Kasumi-1 (cell line): ENCODE measurements at regions not wholly inside any gene's neighbourhood (a gene's known extent, or its start where the extent isn't known, plus 50 kb on each side); places are given as distances from the start of the nearest gene placed in this dataset.
"Not testable (repeated sequence)": the region's sequence is repeated elsewhere in the genome, so short reads cannot be mapped to it uniquely, and the experiment has no call there.

Source experiments
- DNase-seq, 2 experiments: peaks; one replicate each; lab custom pipeline; 2025; lab: John Stamatoyannopoulos, UW

DNA sequence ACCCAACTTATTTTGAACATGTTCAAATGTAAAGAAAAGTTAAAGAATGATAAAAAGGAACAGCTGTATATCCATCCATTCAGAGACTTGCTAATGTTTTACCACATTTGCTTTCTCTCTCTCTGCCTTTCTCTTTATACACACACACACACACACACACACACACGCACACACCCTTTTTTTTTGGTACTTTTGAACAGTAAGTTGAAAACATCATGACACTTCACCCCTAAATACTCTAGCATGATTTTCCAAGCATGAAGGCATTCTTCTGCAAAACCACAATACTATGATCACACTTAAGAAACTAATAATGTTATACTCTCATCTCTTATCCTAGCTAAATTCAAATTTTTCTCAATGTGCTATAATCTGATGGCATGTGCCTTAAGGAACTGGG, 192.3 kb downstream of the UTRN start:
- no peak for DNase-seq

DNA sequence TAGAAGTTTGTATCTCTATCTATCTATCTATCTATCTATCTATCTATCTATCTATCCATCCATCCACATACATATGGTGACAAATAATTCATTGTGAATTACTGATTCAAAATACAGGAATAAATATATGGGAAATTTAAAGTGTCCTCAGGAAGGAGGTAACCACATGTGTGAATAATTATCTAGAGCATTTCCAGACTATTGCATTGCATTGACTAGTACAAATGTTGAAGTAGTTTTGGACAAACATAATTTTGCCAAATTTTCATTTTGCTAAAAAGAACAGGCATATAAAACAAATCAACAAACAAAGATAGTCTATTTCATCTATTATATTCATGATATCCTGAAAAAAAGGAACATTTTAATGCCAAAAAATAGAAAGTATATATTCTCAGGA, 192.7 kb downstream of the UTRN start:
- DNase-seq: no peak

- no peak for DNase-seq
These were observed 193.3 kb downstream of the UTRN start for GRCh38 chr6:144478483-144478882.

DNA sequence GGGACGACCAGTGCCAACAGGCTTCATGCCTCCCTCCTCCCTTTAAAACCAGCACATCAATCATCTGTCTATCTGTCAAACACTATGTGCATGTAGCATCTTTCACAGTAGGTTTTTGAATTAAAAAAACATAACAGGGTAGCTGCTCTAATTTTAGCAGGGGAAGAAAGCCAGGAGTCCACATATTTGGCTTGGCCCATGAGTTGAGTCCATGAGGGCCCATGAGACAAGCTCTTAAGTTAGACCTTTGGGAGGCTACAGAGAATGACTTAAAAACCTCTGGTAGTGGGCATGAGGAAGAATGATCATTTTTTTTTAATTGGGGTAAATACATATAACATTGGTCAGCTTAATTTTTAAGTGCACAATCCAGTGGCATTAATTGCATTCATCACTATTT, 194.9 kb downstream of the UTRN start:
- DNase-seq: no peak

DNA sequence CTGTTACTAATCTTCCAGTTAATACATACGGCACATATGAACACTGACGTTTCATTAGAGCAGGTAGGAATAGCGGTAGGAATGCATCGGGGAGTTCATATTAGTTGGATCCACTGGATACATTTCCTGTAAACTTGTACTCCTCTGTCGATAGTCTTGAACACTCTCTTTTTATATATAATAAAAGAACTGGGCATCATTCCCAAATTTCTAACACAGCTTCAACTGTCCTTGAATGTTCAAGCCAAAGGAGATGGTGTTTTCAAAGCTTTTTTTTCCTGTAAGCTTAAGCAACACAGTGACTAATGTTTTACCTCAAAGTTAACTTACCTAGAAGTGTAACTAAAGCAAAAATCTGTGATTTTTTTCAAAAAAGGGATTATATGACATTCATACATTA, 195.3 kb downstream of the UTRN start:
- no peak for DNase-seq

DNA sequence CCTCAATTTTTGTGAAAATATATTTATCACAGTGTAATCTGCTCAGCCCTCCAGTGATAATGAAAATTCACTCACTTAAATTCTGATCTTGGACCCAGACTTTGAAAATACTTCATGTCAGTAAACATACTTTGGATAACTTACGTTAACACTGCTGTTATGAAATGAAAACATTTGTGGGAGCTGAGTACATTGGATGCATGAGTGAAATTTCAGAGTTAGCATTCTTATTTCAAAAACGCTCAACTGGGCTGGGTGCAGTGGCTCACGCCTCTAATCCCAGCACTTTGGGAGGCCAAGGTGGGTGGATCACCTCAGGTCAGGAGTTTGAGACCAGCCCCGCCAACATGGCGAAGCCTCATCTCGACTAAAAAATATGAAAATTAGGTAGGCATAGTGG, 196.4 kb downstream of the UTRN start:
- DNase-seq: no peak

DNA sequence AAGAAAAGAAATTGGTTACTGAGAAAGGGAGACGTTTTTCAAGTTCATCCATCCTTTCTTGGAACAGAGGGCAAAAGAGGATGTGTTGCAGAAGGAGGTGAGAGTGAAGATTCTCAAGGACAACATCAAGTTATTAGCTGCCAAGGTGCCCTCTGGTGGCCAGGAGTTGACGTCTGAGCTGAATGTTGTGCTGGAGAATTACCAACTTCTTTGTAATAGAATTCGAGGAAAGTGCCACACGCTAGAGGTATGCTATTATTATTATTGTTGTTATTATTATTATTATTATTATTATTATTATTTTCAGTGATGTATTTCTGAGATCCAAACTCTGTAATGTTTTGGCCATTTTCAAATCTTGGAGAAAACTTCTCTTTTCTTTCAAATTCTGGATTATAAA, 197.0 kb downstream of the UTRN start:
- DNase-seq: peak; percentile 89 to 92

DNA sequence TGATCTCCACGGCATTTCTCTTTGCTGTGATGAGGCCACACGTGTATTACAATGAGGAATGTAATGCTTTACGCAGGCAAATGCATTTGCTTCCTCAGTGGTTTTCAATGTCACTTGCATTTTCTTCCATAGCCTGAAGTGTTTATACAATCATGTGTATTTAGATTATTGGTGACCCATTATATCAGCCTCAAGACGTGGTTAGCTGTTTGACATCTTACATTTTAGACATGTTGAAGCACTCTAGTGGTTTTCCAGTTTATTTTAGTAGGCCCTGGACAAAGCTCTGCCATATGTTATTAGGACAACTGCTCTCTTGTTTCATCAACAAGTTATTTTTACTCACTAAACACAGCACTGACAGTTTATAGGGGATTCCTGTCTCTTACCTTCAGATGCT, 200.4 kb downstream of the UTRN start:
- DNase-seq: no peak

DNA sequence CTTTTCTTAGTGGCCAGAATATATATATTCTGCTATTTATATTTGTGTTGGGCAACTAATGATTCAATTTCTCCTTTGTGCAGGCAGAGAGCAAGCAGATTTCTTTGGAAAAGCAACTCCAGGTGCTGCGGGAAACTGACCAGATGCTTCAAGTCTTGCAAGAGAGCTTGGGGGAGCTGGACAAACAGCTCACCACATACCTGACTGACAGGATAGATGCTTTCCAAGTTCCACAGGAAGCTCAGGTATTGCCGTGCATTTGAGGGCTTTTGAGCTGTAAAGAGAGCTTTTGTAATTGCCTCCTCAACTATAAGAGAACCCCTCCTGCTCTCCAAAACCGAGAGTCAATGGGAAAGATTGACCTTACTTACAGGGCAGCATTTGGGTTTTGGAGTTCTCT, 203.5 kb downstream of the UTRN start:
- no peak for DNase-seq

- DNase-seq: no peak
These were observed 208.1 kb downstream of the UTRN start for GRCh38 chr6:144493035-144493910.

DNA sequence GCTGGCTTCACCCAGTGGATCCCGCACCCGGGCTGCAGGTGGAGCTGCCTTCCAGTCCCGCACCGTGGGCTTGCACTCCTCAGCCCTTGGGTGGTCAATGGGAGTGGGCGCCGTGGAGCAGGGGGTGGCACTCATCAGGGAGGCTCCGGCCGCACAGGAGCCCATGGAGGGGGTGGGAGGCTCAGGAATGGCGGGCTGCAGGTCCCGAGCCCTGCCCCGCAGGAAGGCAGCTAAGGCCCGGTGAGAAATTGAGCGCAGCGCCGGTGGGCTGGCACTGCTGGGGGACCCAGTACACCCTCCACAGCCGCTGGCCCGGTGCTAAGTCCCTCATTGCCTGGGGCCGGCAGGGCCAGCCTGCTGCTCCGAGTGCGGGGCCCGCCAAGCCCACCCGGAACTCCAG, 209.9 kb downstream of the UTRN start:
- not testable (repeated sequence) for DNase-seq

- DNase-seq: no peak
These were observed 212.5 kb downstream of the UTRN start for GRCh38 chr6:144497650-144498049.

DNA sequence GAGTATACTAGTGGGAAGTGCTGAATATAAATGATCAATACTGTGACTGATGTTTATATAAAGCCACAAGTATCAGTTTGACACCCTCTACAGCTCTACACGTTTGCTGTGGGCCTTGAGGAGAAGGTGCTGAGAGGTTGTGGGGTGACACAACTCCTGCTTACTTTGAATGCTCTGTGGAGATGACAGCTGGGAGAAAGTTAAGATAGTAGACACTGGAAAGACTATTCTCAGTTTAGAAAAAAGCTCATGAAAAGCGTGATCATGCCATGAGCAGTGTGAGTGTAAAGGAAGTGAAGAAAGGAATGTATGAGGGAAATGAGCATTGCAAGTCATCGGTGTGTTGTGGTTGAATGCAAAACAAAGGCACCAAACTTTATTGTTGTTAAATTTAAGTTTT, 215.8 kb downstream of the UTRN start:
- no peak for DNase-seq

- DNase-seq: not testable (repeated sequence)
These were observed 220.1 kb downstream of the UTRN start for GRCh38 chr6:144505214-144505613.

DNA sequence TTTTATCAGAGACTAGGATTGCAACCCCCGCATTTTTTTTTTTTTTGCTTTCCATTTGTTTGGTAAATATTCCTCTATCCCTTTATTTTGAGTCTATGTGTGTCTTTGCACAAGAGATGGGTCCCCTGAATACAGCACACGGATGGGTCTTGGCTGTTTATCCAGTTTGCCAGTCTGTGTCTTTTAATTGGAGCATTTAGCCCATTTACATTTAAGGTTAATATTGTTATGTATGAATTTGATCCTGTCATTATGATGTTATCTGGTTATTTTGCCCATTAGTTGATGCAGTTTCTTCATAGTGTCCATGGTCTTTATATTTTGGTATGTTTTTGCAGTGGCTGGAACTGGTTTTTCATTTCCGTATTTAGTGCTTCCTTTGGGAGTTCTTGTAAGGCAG, 220.9 kb downstream of the UTRN start:
- not testable (repeated sequence) for DNase-seq

GRCh38 chr6:144507772-144508312, 222.7 kb downstream of the UTRN start:
- not testable (repeated sequence) for DNase-seq

DNA sequence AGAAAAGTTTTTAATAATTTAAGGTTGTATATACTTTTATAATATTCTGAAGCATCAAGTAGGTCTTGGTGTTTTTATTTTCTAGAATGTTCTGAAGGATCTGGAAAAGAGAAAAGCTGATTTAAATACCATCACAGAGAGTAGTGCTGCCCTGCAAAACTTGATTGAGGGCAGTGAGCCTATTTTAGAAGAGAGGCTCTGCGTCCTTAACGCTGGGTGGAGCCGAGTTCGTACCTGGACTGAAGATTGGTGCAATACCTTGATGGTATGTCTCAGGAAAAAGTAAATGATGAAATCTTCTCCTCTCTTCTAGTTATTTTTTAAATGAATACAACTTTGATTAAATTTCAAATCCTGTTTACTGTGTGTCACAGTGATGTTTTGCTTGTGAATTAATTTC, 225.7 kb downstream of the UTRN start:
- no peak for DNase-seq

GRCh38 chr6:144515761-144516160, 230.6 kb downstream of the UTRN start:
- no peak for DNase-seq

DNA sequence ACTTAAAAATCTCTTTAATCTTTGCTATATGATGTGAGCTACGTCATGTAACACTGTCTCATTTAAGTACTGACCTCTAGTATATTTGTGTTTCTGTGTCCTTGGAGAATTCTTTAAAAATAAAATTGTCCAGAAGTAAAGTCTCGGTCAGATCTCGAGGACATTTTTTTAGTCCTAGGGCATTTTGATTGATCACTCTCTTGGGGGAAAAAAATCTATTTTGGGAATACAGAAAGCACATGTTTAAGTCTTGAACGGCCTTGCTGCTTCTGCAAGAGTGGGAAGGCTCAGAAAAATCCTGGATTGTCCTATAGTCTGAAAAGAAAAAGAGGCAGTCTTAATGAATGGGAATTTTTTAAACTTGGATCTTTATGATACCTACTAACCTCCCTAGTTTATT, 234.3 kb downstream of the UTRN start:
- no peak for DNase-seq

- no peak for DNase-seq
These were observed 243.7 kb downstream of the UTRN start for GRCh38 chr6:144528743-144529425.

GRCh38 chr6:144530118-144530517, 245.0 kb downstream of the UTRN start:
- no peak for DNase-seq

DNA sequence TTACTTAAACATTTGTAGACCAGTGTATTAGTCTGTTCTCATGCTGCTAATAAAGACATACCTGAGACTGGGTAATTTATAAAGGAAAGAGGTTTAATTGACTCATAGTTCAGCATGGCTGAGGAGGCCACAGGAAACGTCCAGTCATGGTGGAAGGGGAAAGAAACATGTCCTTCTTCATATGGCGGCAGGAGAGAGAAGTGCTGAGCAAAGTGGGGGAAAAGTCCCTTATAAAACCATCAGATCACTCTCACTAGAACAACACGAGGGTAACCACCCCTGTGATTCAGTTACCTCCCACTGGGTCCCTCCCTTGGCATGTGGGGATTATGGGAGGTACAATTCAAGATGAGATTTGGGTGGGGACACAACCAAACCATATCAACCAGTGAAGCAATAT, 247.1 kb downstream of the UTRN start:
- not testable (repeated sequence) for DNase-seq

GRCh38 chr6:144534180-144534579, 249.0 kb downstream of the UTRN start:
- no peak for DNase-seq
